DOHH2 (cell line): ENCODE measurements at regions not wholly inside any gene's neighbourhood (a gene's known extent, or its start where the extent isn't known, plus 50 kb on each side); places are given as distances from the start of the nearest gene placed in this dataset.

Source experiments
- H3F3A ChIP-seq: fragments of 200-600 bp; sonication (generic), shearing (Covaris generic); 2 replicates; pipeline ENCODE4 v1.6.0; 2016; ENCODE audit warnings: antibody characterized with exemption, mild to moderate bottlenecking; ENCODE audit not compliant: control insufficient read depth, insufficient read depth
- H3K27ac ChIP-seq: fragments of 200-600 bp; sonication (generic); 2 replicates; pipeline ENCODE4 v1.5.1; 2014; ENCODE audit warnings: low read depth, mild to moderate bottlenecking, low read length, moderate library complexity
- H3K27me3 ChIP-seq: fragments of 200-600 bp; sonication (generic); 2 replicates; pipeline ENCODE4 v1.6.1; 2014; ENCODE audit warnings: mild to moderate bottlenecking, low read length, mixed read lengths; ENCODE audit not compliant: control insufficient read depth
- H3K36me3 ChIP-seq: fragments of 200-600 bp; sonication (generic); 2 replicates; pipeline ENCODE4 v1.6.1; 2014; ENCODE audit warnings: mild to moderate bottlenecking, low read length, moderate library complexity, mixed read lengths; ENCODE audit not compliant: control insufficient read depth
- H3K4me1 ChIP-seq: fragments of 200-600 bp; sonication (generic); 2 replicates; pipeline ENCODE4 v1.6.1; 2014; ENCODE audit warnings: mild to moderate bottlenecking, low read length, mixed read lengths; ENCODE audit not compliant: control insufficient read depth
- H3K4me2 ChIP-seq: fragments of 200-600 bp; sonication (generic); 2 replicates; pipeline ENCODE4 v1.6.0; 2014; ENCODE audit warnings: mild to moderate bottlenecking, low read length, moderate library complexity
- H3K4me3 ChIP-seq: fragments of 200-600 bp; sonication (generic); 2 replicates; pipeline ENCODE4 v1.5.1; 2014; ENCODE audit warnings: mild to moderate bottlenecking, low read length, mixed read lengths
- H3K79me2 ChIP-seq: fragments of 200-600 bp; sonication (generic); 2 replicates; pipeline ENCODE4 v1.6.1; 2014; ENCODE audit warnings: mild to moderate bottlenecking, low read length, mixed read lengths; ENCODE audit not compliant: control insufficient read depth
- H3K9me2 ChIP-seq: fragments of 200-600 bp; sonication (generic); replicated peaks from 2 replicates; pipeline ENCODE4 v1.6.1; 2014; ENCODE audit warnings: mild to moderate bottlenecking, low read length, mixed read lengths; ENCODE audit not compliant: control insufficient read depth
- H3K9me3 ChIP-seq: fragments of 200-600 bp; sonication (generic); 2 replicates; pipeline ENCODE4 v1.6.1; 2014; ENCODE audit warnings: antibody characterized with exemption, low read length, mixed read lengths; ENCODE audit not compliant: control insufficient read depth, insufficient read depth
- H4K20me1 ChIP-seq: fragments of 200-600 bp; sonication (generic); 2 replicates; pipeline ENCODE4 v1.6.0; 2014; ENCODE audit warnings: low read depth, mild to moderate bottlenecking, antibody characterized with exemption, low read length, moderate library complexity; ENCODE audit not compliant: control insufficient read depth, insufficient read depth
- CTCF ChIP-seq: fragments of 200-600 bp; sonication (generic); IDR thresholded peaks from one replicate; pipeline ENCODE4 v1.5.1; 2014; ENCODE audit warnings: antibody characterized with exemption, mild to moderate bottlenecking, low read depth, low read length; ENCODE audit not compliant: poor library complexity, severe bottlenecking
- EZH2phosphoT487 ChIP-seq: fragments of 200-600 bp; sonication (generic); IDR thresholded peaks from 2 replicates; pipeline ENCODE4 v1.6.1; 2017; ENCODE audit warnings: borderline replicate concordance, mild to moderate bottlenecking, antibody characterized with exemption, low read length, moderate library complexity, mixed read lengths

GRCh38 chr18:60654298-60654697 is 281.7 kb upstream of the MC4R start:
- no peak overlapping the region for H3K4me3 ChIP-seq

GRCh38 chr18:60656553-60656952 is 284.0 kb upstream of the MC4R start:
- Histone ChIP-seq H3K27ac (no peak overlapping the region), H3F3A (no peaks in the 10 kb centered on the region), H3K36me3 (no peaks in the 10 kb centered on the region), H3K79me2 (no peaks in the 10 kb centered on the region), H3K4me2 (no peak overlapping the region), H3K4me1 (no peaks in the 10 kb centered on the region), H3K27me3 (peaks cover 5% of the 10 kb centered on the region; the same call in 1 of the 2 replicates), H3K9me2 (no peaks in the 10 kb centered on the region), H4K20me1 (no peaks in the 10 kb centered on the region), H3K4me3 (no peak overlapping the region), H3K9me3 (no peaks in the 10 kb centered on the region)
- TF ChIP-seq CTCF (no peak), EZH2phosphoT487 (no peak)

More at GRCh38 chr18:60654298-60654697, 281.7 kb upstream of the MC4R start:
- Histone ChIP-seq H3K27me3 (peaks cover 8% of the 10 kb centered on the region; the same call in 1 of the 2 replicates), H3F3A (no peaks in the 10 kb centered on the region), H3K36me3 (no peaks in the 10 kb centered on the region), H3K79me2 (no peaks in the 10 kb centered on the region), H3K4me1 (no peaks in the 10 kb centered on the region), H4K20me1 (no peaks in the 10 kb centered on the region), H3K9me2 (no peaks in the 10 kb centered on the region), H3K27ac (no peak overlapping the region), H3K4me2 (no peak overlapping the region), H3K9me3 (no peaks in the 10 kb centered on the region)
- TF ChIP-seq CTCF (no peak), EZH2phosphoT487 (no peak)

GRCh38 chr18:60662491-60662890 is 289.9 kb upstream of the MC4R start:
- no peaks in the 10 kb centered on the region for H3K4me1 ChIP-seq
- no peaks in the 10 kb centered on the region for H4K20me1 ChIP-seq
- no peaks in the 10 kb centered on the region for H3K79me2 ChIP-seq
- no peaks in the 10 kb centered on the region for H3K36me3 ChIP-seq
- TF ChIP-seq CTCF = no peak
- TF ChIP-seq EZH2phosphoT487 = no peak
- H3K27ac ChIP-seq = no peak overlapping the region
- H3F3A ChIP-seq = no peaks in the 10 kb centered on the region
- H3K9me2 ChIP-seq = no peaks in the 10 kb centered on the region
- H3K4me3 ChIP-seq = no peak overlapping the region
- no peaks in the 10 kb centered on the region for H3K9me3 ChIP-seq
- H3K27me3 ChIP-seq = no peaks in the 10 kb centered on the region
- H3K4me2 ChIP-seq = no peak overlapping the region
